Effector CD8-positive, alpha-beta T cell (primary cell): ENCODE measurements at regions not wholly inside any gene's neighbourhood (a gene's known extent, or its start where the extent isn't known, plus 50 kb on each side); places are given as distances from the start of the nearest gene placed in this dataset.
"Not testable (repeated sequence)": the region's sequence is repeated elsewhere in the genome, so short reads cannot be mapped to it uniquely, and the experiment has no call there.

Experiments
- DNase-seq: peaks from one replicate; lab custom pipeline; 2025; lab: John Stamatoyannopoulos, UW

GRCh38 chr18:78878335-78878734, 101.3 kb upstream of the SALL3 start:
- no peak for DNase-seq

- DNase-seq: not testable (repeated sequence)
Measured at GRCh38 chr18:78879072-78879883, 100.3 kb upstream of the SALL3 start.

GRCh38 chr18:78882585-78882984, 97.0 kb upstream of the SALL3 start:
- DNase-seq: no peak

GRCh38 chr18:78883501-78883900, 96.1 kb upstream of the SALL3 start:
- DNase-seq: no peak

- no peak for DNase-seq
Measured at GRCh38 chr18:78884502-78884901, 95.1 kb upstream of the SALL3 start.

GRCh38 chr18:78889250-78889649, 90.4 kb upstream of the SALL3 start:
- DNase-seq: no peak

GRCh38 chr18:78890388-78890787, 89.2 kb upstream of the SALL3 start:
- no peak for DNase-seq

- DNase-seq: no peak
Measured at GRCh38 chr18:78891185-78891762, 88.3 kb upstream of the SALL3 start.

GRCh38 chr18:78892177-78892576, 87.4 kb upstream of the SALL3 start:
- DNase-seq: no peak

- no peak for DNase-seq
Measured at GRCh38 chr18:78892721-78893120, 86.9 kb upstream of the SALL3 start.

GRCh38 chr18:78893281-78894032, 86.2 kb upstream of the SALL3 start:
- no peak for DNase-seq

- DNase-seq: no peak
Measured at GRCh38 chr18:78894033-78894305, 85.6 kb upstream of the SALL3 start.

- no peak for DNase-seq
Measured at GRCh38 chr18:78895207-78896001, 84.2 kb upstream of the SALL3 start.

GRCh38 chr18:78896111-78896905, 83.3 kb upstream of the SALL3 start:
- DNase-seq: no peak

GRCh38 chr18:78898066-78898465, 81.6 kb upstream of the SALL3 start:
- DNase-seq: no peak

GRCh38 chr18:78898635-78899034, 81.0 kb upstream of the SALL3 start:
- DNase-seq: no peak

- DNase-seq: no peak
Measured at GRCh38 chr18:78899241-78899640, 80.4 kb upstream of the SALL3 start.

- no peak for DNase-seq
Measured at GRCh38 chr18:78900938-78901909, 78.4 kb upstream of the SALL3 start.

- no peak for DNase-seq
Measured at GRCh38 chr18:78901923-78902794, 77.5 kb upstream of the SALL3 start.
